ENCODE measurements at regions not wholly inside any gene's neighbourhood (a gene's known extent, or its start where the extent isn't known, plus 50 kb on each side); places are given as distances from the start of the nearest gene placed in this dataset.

DNA sequence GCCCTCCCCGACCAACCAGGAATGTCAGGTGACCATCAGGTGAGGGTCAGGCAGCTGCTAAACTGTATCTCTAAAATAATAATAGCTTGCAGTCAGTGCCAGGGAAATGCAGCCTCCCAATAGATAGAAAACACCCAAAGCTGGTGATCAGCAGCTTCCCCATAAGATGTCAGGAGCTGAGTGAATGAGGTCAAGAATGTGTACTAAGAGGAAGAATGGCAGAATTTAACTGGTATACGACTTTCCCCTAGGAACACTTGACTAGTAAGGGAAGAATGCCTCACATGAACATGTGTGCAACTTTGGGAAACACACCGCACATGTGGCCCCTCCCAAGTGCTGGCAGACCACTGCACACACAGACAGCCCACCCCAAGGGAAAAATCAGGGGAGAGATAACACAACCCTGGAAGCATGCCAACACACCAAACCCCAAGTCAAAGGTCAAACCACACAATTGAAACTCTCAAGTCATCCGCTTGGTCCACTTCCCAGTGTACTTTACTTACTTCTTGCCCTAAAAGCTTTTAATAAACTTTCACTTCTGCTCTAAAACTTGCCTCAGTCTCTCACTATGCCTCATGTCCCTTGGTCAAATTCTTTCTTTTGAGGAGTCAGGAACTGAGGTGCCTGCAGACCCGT, 806.5 kb downstream of the OTOL1 start:
- no peak for DNase-seq (ENCODE audit: low spot score)

DNA sequence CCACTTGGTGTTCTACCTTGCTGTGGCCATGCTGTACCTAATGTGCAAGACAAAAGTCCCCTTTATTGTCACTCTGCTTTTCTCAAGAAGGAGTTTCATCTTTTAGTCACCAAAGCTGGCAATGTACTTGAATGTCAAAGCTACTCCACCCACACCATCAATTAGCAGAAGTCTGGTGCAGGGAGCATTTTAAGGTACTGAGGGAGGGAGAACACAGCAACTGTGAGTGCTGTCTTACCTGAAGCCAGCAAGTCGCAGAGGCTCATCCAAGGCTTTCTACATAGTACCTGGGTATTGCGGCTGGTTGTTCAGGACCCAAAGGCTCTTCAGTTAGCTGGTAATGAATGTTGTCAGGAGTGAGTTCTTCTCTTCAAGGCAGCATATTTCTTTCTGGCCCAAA, 820.4 kb downstream of the OTOL1 start:
- DNase-seq (ENCODE audit: low spot score), result no peak

DNA sequence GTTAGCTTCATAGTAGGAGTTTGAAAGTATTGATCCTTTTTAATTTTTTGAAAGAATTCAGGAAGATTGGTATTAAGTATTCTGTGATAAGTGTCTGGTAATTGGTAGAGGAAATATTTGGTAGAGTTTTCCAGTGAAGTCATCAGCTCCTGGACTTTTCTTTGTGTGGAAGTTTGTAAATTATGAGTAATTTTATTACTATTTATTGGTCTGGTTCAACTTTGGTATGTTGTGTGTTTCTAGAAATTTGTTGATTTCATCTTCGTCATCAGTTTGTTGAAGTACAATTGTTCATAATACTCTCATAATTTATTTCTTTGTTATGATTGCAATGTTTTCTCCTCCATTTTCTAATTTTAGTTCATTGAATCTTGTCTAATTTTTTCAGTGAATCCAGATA, 832.0 kb downstream of the OTOL1 start:
- DNase-seq (ENCODE audit: low spot score), result no peak

DNA sequence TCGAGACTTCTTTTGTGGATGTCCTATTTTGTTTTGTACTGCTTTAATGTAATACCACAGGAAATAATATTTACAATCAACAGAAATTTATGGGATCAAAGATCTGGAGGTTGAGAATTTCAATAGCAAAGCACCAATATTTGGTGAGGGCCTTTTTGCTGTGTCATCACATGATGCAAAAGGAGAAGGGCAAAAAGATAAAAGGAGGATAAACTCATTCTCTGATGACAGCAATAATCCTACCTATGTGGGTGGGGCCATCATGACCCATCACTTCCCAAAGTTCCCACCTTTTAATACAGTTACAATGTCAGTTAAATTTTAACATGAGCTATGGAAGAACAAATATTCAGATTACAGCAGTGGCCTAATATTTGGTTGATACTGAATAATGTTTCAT, 832.9 kb downstream of the OTOL1 start:
- no peak for DNase-seq (ENCODE audit: low spot score)

DNA sequence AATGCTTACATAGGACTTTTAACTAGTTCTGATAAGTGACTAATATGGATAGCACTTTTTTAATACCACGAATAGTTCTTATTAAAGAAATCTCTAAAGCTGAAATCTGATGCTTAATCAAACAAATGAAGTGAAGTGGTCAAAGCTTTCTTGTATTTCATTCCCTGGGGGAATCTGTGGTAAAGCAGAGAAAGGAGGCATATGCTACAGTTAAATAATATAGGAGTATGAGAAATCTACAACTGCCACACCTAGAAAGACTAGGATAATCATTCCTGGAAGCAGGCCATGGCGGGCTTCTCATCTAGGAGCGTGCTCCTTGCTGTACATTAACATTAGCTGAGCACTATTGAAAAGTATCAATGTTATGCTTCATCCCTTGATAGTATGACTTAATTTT, 835.7 kb downstream of the OTOL1 start:
- no peak for DNase-seq (ENCODE audit: low spot score)

- DNase-seq (ENCODE audit: low spot score), result no peak
These were observed 837.9 kb downstream of the OTOL1 start for GRCh38 chr3:162334537-162334936.

DNA sequence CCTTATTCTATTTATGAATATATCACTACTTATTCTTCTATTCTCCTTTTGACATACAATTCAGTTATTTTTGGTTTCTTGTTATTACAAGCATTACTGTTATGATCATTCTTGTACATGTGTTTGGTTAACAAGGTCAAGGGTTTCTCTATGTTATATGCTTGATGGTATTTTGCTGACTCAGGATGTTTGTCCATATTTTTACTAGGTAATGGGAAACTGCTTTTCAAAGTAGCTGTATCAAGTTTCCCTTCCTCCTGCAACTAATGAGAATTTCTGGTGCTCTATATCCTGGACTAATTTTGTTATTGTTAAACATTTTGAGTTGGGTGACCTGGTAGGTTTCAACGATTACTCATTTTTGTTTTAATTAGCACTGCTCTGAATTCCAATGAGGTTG, 841.0 kb downstream of the OTOL1 start:
- no peak for DNase-seq (ENCODE audit: low spot score)

DNA sequence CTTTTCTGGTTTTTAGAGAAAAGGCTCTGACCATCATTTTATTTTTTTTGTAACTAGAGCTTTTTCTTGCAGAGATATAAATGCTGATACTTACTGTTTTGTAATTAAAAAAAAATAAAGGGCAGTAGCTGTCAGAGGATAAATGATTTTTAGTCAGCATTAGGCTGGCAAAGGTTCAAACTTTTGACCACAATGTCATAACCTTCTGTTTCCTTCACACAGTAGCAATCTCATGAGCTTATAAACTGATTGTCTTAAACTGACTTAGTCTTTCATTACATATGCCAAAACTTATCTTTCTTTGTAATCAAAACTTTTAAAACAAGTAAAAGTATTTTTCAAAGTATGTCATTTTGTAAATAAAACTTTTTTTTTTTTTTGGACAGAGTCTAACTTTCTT, 841.9 kb downstream of the OTOL1 start:
- no peak for DNase-seq (ENCODE audit: low spot score)

DNA sequence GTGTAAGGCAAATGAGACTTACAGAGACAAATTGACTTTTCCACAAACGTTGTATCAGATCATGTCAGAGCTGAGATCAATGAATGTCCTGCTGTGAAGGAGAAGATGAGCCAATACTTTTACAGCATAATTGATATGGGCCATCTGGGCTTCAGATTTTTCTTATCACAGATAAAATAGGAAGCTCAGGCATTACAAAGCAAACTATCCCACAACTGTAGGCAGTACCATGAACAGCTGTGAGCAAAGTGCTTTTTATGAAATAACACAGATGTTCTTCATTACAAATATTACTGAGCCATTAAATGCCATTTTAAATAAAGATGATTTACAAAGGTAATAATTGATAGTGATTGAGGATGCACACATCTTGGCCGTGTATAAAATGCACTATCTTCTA, 852.3 kb downstream of the OTOL1 start:
- no peak for DNase-seq (ENCODE audit: low spot score)

- DNase-seq (ENCODE audit: low spot score), result no peak
These were observed 856.8 kb downstream of the OTOL1 start for GRCh38 chr3:162353414-162353813.

GRCh38 chr3:162354356-162354755, 857.7 kb downstream of the OTOL1 start:
- DNase-seq (ENCODE audit: low spot score), result no peak

- DNase-seq (ENCODE audit: low spot score), result no peak
These were observed 868.6 kb downstream of the OTOL1 start for GRCh38 chr3:162365066-162365719.

DNA sequence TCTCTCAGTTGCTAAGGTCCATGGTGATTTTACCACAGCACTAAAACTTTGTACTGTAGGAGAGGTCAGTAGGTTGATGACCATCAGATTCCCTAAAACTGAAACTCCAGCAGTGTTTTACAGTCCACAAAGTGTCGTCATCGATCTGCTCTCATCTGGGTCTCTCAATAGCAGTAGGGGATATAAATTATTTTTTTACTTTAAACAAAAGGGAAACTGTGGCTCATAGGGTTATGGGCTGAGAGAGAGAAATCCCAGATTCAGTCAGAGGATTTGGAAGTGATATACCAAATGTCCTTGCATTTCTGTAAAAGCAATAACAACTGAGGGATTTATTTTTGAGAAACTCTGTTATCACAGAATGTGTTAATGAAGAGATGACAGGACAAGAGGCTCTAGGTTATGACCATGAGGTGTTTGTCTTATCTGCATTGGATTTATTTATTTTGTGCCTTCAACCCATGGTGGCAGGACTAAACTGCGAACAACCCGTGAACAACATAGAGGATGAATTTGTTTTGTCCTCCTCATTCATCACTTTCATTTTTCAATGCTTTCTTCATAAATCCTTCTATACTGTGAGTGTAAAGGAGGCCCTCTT, 869.7 kb downstream of the OTOL1 start:
- DNase-seq (ENCODE audit: low spot score), result no peak

- DNase-seq (ENCODE audit: low spot score), result no peak
These were observed 871.0 kb downstream of the OTOL1 start for GRCh38 chr3:162367429-162368260.

GRCh38 chr3:162368417-162368816, 871.8 kb downstream of the OTOL1 start:
- no peak for DNase-seq (ENCODE audit: low spot score)

DNA sequence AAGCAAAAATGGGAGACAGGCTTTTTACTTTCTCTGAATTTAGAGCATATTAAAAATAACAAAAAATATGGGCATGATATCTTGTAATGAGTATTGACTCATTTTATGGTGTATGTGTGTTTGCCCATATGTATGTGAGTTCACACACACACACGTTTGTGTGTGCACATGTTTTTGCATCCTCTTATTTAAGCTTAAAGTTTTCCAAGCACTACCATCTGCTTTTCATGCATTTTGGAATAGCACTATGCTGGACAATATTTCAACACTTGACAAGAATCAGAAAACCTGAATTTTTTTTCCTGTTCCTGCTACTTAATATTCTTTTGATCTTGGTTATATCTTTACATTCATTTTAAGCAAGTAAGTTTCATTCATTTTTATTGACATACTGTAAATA, 872.7 kb downstream of the OTOL1 start:
- no peak for DNase-seq (ENCODE audit: low spot score)

DNA sequence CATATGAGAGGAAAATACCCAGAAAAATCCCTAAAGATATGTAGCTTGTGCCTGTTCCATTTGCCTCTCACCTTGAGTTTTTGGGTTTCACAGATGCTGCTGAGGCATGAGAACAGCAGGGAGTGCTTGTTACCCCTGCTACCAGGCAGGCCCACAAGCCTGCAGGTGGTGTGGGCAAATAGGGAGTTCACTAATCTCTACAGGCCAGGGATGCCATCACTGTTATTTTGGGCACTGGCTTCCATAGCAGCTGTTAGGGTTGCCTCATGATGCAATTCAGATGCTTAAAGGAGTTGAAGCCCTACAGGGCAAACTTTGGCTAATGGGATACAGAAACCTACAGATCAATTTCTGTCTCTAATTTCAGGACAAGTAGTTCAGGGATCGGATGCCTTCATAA, 873.5 kb downstream of the OTOL1 start:
- no peak for DNase-seq (ENCODE audit: low spot score)

- no peak for DNase-seq (ENCODE audit: low spot score)
These were observed 880.2 kb downstream of the OTOL1 start for GRCh38 chr3:162376761-162377160.

DNA sequence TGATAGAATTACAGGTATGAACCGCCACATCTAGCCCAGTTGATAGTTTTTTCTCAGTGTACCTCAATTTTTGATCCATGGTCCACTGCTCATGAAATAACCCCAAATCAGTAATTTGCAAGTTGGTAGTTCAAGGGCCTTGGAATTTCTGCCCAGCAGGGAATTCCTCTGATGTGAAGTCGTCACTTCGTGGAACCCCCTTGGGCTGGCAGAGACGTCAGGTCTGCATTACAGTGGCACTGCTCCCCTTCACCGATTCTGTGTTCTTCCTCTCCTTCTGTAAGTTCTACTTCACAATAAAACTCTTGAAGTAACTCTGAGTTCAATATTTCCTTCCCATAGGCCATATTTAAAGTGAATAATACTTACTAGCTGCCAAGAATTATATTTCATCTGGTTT, 881.0 kb downstream of the OTOL1 start:
- no peak for DNase-seq (ENCODE audit: low spot score)

DNA sequence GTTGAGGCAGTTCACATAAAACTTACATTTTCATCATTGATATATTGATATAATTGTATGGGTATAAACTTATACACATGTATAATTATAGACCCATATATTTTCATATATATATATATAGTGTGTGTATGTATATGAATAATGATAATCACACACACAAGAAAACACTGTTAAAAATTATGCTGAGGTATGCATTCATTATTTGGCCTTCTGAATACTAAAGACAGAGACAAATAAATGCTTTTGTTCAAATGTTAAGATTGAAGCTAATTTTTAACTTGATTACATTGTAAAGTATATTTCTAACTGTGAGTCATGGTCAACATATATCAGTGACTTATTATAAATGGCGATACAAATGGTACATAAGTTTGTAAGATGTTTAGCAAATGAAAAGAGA, 888.8 kb downstream of the OTOL1 start:
- no peak for DNase-seq (ENCODE audit: low spot score)

DNA sequence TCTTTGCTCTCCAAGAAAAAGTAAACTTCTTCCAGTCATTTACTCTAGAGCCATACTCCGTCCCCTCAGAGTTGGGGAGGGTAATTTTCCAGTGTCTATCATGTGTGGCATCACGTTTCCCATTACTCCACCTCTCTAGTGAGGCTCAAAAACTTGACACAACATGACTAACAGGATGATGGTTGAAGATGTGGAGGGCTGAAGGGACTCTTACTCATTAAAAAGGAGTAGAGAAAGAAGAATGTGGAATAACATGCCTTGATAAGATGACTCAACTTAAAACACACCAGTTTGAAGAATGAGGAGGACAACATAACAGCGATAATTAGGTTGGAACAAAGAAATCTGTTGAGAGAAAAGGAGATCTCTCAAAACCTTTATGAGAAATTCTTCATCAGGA, 894.3 kb downstream of the OTOL1 start:
- peak; percentile 35 for DNase-seq (ENCODE audit: low spot score)

- DNase-seq (ENCODE audit: low spot score), result no peak
These were observed 894.7 kb downstream of the OTOL1 start for GRCh38 chr3:162391301-162391700.

GRCh38 chr3:162395496-162395895, 898.9 kb downstream of the OTOL1 start:
- no peak for DNase-seq (ENCODE audit: low spot score)
